Skin of body (tissue), 1 donor: ENCODE measurements at regions not wholly inside any gene's neighbourhood (a gene's known extent, or its start where the extent isn't known, plus 50 kb on each side); places are given as distances from the start of the nearest gene placed in this dataset.
A peak's percentile ranks its signal among the peaks of the same experiment; 100 is the strongest.
"Not testable (repeated sequence)": the region's sequence is repeated elsewhere in the genome, so short reads cannot be mapped to it uniquely, and the experiment has no call there.

Experiments used
- DNase-seq: peaks from one replicate; lab custom pipeline; 2025; lab: John Stamatoyannopoulos, UW

DNA sequence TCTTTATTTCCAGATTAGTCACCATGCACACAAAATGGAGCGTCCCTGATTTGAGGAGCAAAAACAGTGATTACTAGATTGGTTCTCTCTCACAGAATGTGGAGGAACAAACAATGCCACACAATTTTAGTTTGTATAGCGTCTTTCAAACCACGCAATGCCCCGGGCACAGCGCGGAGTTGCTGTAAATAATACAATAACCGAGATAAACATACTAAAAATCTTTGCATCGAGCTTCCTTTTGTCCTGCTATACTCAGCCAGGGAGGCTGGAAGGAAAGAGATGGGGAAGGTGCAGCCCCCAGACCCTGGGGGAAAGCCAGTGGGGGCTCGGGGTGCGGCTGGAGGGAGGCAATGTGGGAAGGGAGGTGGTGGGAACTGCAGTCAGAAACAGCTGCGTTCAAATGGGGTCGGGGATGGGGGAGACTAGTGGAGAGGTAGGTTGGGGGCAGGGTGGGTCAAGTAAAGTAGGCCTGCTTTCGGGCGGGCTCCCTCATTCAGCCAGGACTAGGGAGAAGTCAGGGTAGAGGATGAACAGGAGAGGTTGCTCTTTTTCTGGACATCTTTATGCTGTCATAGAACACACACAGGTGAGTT lies 366.3 kb downstream of the RPS6KC1 start:
- no peak for DNase-seq

DNA sequence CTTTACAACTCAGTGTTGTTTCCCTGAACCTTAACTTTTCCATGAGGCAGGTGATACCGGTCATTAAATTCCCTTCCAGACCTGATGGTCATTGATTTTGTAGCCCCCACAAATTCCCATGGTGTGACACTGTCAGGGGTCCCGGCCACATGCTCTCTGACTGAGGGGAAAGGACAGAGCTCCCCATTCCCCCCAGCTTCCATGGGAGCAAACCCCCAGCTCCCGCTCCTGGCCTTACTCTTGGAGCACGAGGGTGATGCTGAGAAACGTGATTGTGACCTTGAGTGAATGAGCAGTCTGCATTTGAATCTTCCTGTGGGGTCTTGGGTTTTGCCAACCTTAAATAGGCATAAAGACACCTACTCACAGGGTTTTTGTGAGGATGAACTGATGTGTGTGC lies 366.8 kb downstream of the RPS6KC1 start:
- DNase-seq, result no peak

DNA sequence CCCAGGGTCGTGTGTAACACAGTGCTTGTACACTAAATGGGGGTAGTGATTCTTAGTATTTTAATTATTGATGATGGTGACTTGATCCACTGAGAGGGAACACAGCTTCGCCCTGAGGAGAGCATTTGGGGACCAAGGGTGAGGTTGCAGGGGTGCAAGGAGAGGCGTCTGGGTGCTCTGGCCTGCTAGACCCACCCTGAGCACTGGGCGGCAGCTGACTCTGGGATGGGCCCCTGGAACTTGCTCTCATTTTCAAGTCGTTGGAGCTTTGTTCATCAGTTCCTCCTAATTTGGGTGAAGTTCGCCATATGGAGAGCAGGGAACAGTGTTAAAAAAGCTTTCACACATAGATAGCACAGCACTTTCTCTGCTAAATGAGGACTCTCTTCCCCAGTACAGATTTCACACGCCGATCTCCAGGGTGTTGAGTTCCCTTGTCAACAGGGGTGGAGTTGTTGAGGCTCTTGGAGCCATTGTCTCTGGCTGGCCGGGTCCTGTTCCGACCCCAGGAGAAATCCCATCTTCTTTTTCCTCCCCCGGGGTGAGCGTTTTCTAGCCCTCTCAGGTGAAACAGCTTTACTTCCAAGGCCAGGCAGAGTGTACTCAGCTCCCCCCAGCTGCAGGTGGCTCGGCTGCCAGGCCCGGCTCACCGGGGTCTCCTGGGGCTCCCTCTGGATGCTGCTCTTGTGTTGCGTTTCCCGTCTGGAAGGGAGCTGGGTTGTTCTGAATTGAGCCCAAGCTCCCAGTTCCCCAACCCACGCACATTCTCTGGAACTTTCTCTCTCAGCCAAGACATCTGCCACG lies 367.4 kb downstream of the RPS6KC1 start:
- no peak for DNase-seq

DNA sequence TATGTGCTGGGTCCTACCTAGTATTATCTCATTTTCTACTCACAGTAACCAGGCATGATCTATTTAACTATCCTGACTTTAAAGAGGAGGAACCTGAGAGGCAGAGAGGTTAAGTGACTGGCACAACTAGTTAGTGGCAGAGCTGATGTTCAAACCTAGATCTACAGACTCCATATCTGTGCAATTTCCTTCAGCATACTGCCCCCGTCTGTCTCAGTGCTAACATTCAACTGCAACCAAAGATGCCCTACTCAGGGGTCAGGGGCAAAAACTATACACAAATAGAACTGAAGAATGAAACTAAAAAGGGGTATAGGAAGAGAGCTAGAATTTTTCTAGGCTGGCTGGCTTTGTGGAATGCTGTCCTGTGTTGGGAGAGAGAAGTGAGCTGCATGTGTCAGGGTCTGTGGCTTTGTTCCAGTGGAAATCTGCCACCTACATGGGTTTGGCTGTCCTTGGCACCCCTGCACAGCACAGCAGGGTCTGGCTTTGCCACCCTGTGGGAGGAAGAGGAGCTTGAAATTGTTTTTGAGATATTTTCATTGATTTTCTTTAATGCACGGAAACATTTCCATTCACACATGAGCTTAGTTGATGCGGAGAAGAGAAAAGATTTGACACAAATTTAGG lies 368.5 kb downstream of the RPS6KC1 start:
- DNase-seq, result no peak

DNA sequence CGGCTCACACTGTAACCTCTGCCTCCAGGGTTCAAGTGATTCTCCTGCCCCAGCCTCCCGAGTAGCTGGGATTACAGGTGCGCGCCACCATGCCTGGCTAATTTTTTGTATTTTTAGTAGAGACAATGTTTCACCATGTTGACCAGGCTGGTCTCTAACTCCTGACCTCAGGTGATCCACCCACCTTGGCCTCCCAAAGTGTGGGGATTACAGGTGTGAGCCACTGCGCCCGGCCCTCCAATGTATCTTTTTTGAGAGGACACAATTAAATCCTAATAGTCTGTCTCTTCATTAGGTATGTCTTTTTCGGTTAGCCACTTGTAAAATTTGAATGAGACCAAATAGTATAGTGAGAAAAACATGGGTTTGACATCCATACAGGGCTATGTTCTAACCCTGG lies 370.1 kb downstream of the RPS6KC1 start:
- DNase-seq, result not testable (repeated sequence)

DNA sequence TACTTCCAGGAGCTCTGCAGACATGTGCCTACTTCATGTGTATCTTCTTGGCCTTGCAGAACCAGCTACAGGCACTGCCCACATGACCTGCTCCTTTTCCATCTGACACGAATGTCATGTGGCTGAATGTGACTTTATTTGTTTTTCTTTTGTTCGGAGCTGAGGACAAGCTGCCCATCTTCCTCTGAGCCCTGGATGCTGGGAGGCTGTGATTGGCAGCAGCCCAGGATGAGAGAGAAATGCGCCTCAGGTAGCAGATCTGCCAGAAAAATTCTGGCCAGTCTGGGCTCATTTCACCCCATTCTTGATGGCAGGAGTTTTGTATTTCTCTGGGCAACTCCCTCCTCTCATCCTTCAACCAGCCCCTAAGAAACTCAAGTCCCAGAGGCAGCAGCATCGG lies 372.0 kb downstream of the RPS6KC1 start:
- DNase-seq, result no peak

DNA sequence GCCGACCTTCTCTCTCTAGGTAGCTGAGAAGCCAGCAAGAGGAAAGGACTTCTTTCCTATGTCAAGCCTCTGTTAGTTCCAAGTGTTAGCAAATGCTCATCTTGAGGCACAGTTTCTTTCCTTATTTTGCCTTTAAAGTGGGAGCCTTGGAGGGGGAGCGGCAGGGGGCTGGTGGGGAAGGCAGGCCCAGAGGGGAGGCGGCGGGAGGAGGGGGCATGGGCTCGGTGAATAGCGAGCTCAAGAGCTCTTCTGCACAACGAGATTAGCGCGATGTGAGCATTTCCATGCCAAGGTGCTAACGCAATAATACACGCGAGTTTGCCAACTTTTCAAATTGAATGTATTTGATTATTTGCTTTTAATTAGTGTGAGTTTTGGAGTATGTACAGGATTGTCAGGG lies 372.6 kb downstream of the RPS6KC1 start:
- no peak for DNase-seq

DNA sequence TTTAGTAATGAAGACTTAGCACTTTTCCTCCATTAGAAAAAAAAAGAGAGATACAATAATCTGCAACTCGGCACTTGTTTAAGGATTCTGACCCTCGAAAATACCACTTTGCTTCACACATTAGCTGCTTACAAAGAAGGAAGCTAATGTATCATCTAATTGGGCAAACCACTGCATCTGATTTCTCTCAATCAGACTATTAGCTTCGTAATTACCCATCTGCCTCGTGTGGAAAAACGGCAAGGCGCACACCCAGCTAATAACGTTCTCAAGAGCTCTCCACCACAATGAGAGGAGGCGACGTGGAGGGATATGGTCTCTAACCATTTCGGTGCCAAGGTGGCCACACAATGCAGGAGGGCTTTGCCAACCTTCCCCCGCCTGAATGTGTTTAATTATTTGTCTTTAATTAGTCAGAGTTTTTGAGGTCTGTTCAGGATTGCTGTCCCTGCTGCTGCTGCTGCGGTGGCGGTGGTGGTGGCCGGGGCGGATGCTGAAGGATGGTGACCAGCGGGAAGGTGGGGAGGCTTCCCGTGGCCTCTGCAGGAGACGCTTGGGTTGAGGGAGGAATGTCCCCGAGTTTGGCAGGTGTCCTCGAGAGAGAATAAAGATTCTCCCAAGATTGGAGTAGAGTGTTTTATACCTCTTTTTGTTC lies 374.5 kb downstream of the RPS6KC1 start:
- no peak for DNase-seq

DNA sequence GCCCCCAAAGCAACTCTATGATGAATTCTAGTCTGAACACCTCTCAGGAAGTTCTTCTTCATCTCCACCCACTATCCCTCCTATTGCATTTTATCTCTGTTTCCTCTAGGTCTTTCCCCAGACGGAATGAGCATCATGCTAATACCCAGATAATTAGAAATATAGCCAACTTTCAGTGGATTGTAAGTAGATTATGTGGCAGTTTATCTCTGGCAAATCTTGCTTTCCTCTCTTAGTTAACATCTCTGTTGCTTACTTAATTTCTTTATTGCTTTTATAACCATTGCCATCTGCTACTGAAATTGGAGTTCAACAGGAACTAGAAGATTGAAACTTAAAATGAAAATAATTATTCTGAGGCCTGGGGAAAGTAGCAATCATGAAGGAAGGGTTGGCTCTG lies 378.6 kb downstream of the RPS6KC1 start:
- DNase-seq, result no peak

DNA sequence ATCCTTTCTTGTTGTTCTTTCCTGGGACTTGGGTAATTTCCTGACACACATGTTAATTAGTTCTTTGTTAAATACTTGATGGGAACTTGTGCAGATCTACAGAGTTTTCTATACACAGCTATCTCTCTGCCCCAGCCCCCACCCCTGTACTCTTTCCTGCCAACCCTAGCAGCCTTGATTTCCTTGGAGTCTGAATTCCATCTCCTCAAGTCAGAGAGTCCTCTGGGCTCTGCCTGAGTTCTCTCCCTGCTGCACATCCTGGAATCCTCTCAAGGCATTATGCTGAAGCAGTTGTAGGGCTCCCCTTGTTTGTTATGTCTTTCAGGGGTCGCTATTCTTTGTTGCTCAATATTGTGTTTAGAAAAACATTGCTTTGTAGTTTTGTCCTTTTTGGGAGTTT lies 384.7 kb downstream of the RPS6KC1 start:
- no peak for DNase-seq

DNA sequence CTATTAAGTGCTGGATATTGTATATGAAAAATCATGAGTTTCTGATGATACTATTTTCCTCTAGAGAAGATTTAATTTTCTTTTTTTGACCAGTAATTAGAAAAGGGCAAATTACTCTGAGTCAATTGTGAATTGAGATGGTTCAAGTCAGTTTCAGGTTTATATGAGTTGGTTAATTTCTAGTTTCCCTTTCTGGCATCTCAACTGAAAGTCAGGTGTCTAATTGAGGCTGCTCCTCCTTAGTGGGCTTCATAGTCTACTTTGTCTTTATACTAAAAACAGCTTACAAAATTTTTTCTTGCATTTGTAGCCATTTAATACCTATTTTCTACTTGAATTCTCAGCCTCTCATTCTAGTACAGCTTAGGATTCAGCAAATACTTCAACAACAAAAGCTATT lies 387.3 kb downstream of the RPS6KC1 start:
- DNase-seq, result no peak

DNA sequence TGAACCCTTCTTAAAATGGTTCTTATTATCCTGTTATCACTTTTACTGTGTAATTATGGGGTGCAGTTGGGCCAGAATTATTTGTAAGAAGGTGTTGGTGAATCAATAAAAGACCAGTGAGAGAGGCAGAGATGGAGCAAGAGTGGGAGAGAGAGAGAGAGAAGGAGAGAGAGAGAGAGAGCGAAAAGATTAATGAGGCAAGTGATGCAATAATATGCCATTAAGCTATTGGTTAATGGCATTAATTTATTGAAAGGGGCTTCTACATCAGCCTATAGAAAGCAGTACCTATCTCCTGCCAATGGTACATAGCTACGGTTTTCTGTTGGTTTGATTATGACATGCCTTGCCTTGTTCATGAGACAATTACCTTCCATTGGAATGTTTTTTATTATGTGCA lies 388.7 kb downstream of the RPS6KC1 start:
- no peak for DNase-seq

DNA sequence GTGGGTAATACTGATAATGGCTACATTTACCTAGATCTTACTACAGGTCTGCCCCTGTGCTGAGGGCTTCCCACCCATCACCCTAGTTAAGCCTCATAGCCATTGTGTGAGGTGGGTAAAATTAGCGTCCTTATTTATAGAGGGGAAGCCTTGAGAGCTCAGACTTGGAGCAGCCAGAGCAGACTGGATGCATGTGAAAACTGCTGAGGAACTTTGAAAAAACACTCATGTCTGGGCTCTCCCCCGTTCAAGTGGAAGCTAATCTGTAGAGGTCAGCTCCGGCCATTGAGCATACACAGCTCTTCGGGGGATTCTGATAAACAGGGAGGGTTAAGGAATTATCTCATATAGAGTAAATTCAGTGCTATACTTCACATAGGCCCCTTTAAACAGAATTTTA lies 389.7 kb downstream of the RPS6KC1 start:
- no peak for DNase-seq

DNA sequence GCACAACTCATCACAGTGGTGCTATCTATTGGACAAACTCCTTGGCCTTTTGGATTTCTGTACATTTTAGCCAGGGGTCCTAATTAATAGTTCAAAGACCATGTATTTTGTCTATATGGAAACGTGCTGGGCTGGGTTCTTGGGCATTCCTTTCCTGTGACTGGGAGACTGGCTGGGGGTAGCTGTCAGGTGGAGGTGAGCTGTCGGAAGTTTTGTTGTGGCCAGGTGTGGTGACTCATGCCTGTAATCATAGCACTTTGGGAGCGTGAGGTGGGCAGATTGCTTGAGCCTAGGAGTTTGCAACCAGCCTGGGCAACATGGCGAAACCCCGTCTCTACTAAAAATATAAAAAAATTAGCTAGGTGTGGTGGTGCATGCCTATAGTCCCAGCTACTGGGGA lies 392.4 kb downstream of the RPS6KC1 start:
- no peak for DNase-seq

DNA sequence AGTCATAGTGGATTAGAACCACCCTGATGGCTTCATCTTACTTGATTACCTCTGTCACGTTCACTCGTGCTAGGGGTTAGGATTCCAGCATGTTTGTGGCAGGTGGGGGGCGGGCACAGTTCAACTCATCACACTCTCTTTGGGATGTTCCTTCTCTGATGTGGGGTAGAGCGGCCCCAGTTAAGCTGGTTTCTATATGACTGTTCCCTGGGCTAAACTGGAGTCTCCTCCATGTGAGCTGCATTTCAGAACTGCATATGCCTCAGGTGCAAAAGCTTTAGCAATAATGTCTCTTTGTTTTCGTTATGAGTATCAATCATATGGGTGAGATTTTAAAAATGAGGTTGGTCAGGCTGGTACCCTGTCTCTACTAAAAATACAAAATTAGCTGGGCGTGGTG lies 393.2 kb downstream of the RPS6KC1 start:
- DNase-seq, result no peak

DNA sequence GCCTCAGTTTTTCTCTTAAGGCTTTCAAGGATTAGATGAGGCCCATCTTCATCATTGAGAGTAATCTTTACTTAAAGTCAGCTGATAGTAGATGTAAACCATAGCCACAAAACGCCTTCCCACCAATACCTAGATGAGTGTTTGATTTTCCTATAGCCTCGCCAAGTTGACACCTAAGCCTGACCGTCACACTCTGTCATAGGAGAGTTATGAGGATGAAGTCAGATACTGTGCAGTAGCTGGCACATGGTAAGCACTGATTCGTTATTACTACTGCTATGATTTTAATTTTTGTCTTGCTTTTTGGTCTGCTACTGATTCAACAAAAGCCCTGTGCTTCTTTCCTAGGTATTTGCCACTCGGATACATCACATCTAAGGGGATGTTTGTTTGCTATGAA lies 395.5 kb downstream of the RPS6KC1 start:
- no peak for DNase-seq

DNA sequence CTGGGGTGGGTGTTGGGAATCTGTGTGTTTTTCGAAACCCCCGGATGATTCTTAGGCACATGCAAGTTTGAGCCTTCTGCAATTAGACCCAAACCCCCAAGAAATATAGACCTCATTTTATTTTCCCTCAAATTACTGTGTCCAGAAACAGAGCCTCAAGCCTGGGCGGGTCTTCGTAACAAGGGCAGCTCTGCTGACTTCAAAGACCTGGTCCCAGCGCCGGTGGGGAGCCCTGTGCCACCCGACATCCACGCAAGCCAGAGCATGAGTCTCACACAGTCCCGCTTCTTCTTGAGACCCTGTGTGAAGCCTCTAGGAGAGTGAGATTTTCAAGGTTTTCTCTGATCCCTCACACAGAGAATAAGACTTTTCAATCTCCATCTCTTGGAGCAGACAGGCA lies 397.3 kb downstream of the RPS6KC1 start:
- DNase-seq, result no peak

DNA sequence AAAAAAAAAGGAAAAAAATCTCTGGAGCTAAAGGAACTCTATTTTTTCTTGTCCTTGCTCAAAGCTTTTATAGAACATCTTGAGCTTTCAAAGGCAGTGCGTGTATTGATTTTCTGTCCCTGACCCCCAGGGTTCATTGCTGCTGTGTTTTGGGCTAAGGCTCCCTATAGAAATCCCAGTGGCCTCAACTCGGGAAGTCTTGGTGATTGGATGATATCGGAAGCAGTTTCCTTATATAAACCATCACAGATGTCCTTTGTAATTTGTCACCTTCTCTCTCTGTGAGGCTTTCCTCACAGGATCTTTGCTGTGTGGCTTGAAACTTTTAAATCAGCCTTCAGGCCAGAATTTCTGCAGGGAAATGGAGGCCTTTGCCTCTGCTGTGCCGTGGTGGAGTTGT lies 397.7 kb downstream of the RPS6KC1 start:
- no peak for DNase-seq

DNA sequence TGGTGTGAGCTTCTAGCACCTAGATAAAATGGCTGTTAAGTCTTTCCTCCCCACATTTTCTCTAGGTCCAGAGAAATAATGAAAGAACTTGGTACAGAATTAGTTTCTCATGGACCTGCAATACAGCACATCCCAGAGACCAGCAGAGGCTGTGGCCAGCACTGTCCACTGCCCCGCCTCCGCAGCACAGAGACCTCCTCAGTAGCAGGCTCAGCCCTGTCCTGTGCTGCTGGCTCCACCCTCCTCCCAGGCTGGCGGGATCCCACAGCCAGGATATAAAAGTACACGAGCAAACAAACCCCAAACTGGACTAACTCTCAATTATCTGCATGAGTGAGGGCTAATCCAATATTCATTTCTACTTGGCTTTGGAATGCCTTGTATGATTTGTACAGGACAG lies 401.5 kb downstream of the RPS6KC1 start:
- no peak for DNase-seq

DNA sequence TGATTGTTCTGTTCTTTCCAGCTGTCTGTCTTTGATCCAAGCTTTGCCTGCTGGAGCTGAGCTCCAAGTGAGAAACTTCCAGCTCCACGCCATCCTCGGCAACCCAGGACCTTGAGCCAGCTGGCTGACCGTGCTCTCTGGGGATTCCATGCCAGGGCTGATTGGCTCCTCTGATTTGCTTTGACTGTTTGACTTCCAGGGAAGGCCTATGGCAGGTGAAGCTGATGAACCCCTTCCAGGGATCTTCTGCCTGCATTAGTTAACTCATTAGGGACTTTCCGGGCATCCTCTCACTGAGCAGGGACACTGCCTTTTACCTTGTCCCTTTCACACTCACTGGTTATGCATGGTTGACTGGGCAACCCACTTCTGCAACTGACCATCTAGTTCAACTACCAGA lies 406.1 kb downstream of the RPS6KC1 start:
- no peak for DNase-seq

DNA sequence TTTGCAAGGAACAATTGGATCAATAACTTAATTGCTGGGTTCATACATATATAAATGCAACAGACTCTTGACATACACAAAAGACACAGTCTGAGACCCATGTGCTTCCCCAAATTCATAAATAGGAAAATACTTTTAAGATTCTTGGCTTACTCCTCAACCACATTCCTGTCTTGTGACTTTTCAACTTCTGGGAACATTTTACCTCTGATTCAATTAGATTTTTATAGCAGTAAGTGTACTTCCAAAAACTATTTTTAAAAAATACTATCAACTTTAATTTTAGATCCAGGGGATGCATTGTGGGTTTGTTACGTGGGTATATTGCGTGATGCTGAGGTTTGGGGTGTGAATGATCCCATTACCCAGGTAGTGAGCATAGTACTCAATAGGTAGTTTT lies 406.7 kb downstream of the RPS6KC1 start:
- DNase-seq, result peak; percentile 51

DNA sequence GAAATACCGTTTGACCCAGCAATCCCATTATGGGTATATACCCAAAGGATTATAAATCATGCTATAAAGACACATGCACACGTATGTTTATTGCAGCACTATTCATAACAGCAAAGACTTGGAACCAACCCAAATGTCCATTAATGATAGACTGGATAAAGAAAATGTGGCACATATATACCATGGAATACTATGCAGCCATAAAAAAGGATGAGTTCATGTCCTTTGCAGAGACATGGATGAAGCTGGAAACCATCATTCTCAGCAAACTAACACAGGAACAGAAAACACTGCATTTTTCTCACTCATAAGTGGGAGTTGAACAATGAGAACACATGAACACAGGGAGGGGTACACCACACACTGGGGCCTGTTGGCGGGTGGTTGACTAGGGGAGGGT lies 411.3 kb downstream of the RPS6KC1 start:
- DNase-seq, result not testable (repeated sequence)
